22Rv1 (cell line): ENCODE measurements at regions not wholly inside any gene's neighbourhood (a gene's known extent, or its start where the extent isn't known, plus 50 kb on each side); places are given as distances from the start of the nearest gene placed in this dataset.

ENCODE experiments used
- ZFX ChIP-seq: fragments of 450-650 bp; IDR thresholded peaks from 2 replicates; pipeline ENCODE4 v1.6.1; 2017; ENCODE audit warnings: antibody characterized with exemption, borderline replicate concordance
- TF ChIP-seq, protein P1 (sequence below): fragments of 450-650 bp; IDR thresholded peaks from 2 replicates; pipeline ENCODE4 v1.5.1; 2017; ENCODE audit warnings: mild to moderate bottlenecking

- TF ChIP-seq, protein P1, sequence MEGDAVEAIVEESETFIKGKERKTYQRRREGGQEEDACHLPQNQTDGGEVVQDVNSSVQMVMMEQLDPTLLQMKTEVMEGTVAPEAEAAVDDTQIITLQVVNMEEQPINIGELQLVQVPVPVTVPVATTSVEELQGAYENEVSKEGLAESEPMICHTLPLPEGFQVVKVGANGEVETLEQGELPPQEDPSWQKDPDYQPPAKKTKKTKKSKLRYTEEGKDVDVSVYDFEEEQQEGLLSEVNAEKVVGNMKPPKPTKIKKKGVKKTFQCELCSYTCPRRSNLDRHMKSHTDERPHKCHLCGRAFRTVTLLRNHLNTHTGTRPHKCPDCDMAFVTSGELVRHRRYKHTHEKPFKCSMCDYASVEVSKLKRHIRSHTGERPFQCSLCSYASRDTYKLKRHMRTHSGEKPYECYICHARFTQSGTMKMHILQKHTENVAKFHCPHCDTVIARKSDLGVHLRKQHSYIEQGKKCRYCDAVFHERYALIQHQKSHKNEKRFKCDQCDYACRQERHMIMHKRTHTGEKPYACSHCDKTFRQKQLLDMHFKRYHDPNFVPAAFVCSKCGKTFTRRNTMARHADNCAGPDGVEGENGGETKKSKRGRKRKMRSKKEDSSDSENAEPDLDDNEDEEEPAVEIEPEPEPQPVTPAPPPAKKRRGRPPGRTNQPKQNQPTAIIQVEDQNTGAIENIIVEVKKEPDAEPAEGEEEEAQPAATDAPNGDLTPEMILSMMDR, result no peak
- no peak for TF ChIP-seq ZFX
Measured at GRCh38 chr2:51401546-51401945, 369.6 kb upstream of the NRXN1 start.
